SK-N-SH treated with all-trans-retinoic acid at 6 μM for 48 hours (cell line): ENCODE measurements at regions not wholly inside any gene's neighbourhood (a gene's known extent, or its start where the extent isn't known, plus 50 kb on each side); places are given as distances from the start of the nearest gene placed in this dataset.

Source experiments
- ARNTL ChIP-seq: fragments of 450-650 bp; formaldehyde crosslinking; IDR thresholded peaks from 2 replicates; pipeline ENCODE4 v1.5.0; 2020; ENCODE audit warnings: low read depth, mild to moderate bottlenecking, moderate library complexity, borderline replicate concordance
- CREB5 ChIP-seq: fragments of 250-450 bp; sonication (Bioruptor Pico); IDR thresholded peaks from 2 replicates; pipeline ENCODE4 v1.5.1; 2020; ENCODE audit warnings: low read depth, mild to moderate bottlenecking, moderate library complexity
- CSRNP3 ChIP-seq: fragments of 250-450 bp; sonication (Bioruptor Pico); IDR thresholded peaks from 2 replicates; pipeline ENCODE4 v1.5.1; 2021; ENCODE audit warnings: mild to moderate bottlenecking, moderate library complexity
- GLIS3 ChIP-seq: fragments of 250-450 bp; sonication (Bioruptor Pico); IDR thresholded peaks from 2 replicates; pipeline ENCODE4 v1.5.0; 2020; ENCODE audit warnings: mild to moderate bottlenecking, moderate library complexity
- ISL1 ChIP-seq: fragments of 250-450 bp; sonication (Bioruptor Pico); IDR thresholded peaks from 2 replicates; pipeline ENCODE4 v2.1.2; 2022; ENCODE audit warnings: mild to moderate bottlenecking, moderate library complexity
- OSR1 ChIP-seq: fragments of 250-450 bp; sonication (Bioruptor Pico); IDR thresholded peaks from 2 replicates; pipeline ENCODE4 v1.8.0; 2022; ENCODE audit warnings: moderate library complexity, mild to moderate bottlenecking, inconsistent platforms
- PATZ1 ChIP-seq: fragments of 250-450 bp; sonication (Bioruptor Pico); IDR thresholded peaks from 2 replicates; pipeline ENCODE4 v1.8.0; 2020; ENCODE audit warnings: mild to moderate bottlenecking, moderate library complexity, borderline replicate concordance
- POU6F1 ChIP-seq: fragments of 250-450 bp; sonication (Bioruptor Pico); IDR thresholded peaks from 2 replicates; pipeline ENCODE4 v1.8.0; 2021; ENCODE audit warnings: low read depth, mild to moderate bottlenecking, moderate library complexity, borderline replicate concordance
- RARB ChIP-seq: fragments of 250-450 bp; sonication (Bioruptor Pico); IDR thresholded peaks from 2 replicates; pipeline ENCODE4 v1.8.0; 2021; ENCODE audit warnings: mild to moderate bottlenecking, moderate library complexity
- TCF4 ChIP-seq: fragments of 250-450 bp; sonication (Bioruptor Pico); IDR thresholded peaks from 2 replicates; pipeline ENCODE4 v1.8.0; 2021; ENCODE audit warnings: mild to moderate bottlenecking, moderate library complexity, borderline replicate concordance
- ZFP3 ChIP-seq: fragments of 250-450 bp; sonication (Bioruptor Pico); IDR thresholded peaks from 2 replicates; pipeline ENCODE4 v1.5.0; 2020; ENCODE audit warnings: mild to moderate bottlenecking, moderate library complexity
- ZFP30 ChIP-seq: fragments of 450-650 bp; formaldehyde crosslinking; IDR thresholded peaks from 2 replicates; pipeline ENCODE4 v1.5.0; 2022; ENCODE audit warnings: mild to moderate bottlenecking, moderate library complexity
- ZNF565 ChIP-seq: fragments of 450-650 bp; formaldehyde crosslinking; conservative IDR thresholded peaks from 2 replicates; pipeline ENCODE4 v1.5.0; 2020; ENCODE audit warnings: low read depth, mild to moderate bottlenecking, moderate library complexity
- ZNF70 ChIP-seq: fragments of 450-650 bp; formaldehyde crosslinking; IDR thresholded peaks from 2 replicates; pipeline ENCODE4 v1.5.0; 2020; ENCODE audit warnings: mild to moderate bottlenecking, moderate library complexity

GRCh38 chr5:103446813-103447212, 115.8 kb downstream of the NUDT12 start:
- no peak for TF ChIP-seq OSR1 (CRISPR knock-in tag)
- TF ChIP-seq ZNF565 (CRISPR knock-in tag) = no peak
- no peak for TF ChIP-seq TCF4 (CRISPR knock-in tag)
- no peak for TF ChIP-seq RARB (CRISPR knock-in tag)
- TF ChIP-seq GLIS3 = no peak
- no peak for TF ChIP-seq ISL1 (CRISPR knock-in tag)
- no peak for TF ChIP-seq PATZ1
- no peak for TF ChIP-seq ZNF70 (CRISPR knock-in tag)
- TF ChIP-seq ZFP30 = no peak
- no peak for TF ChIP-seq ARNTL (CRISPR knock-in tag)
- no peak for TF ChIP-seq CREB5
- TF ChIP-seq CSRNP3 = no peak
- TF ChIP-seq ZFP3 = no peak
- TF ChIP-seq POU6F1 (CRISPR knock-in tag) = no peak
